IMR-90 (cell line): ENCODE measurements at regions not wholly inside any gene's neighbourhood (a gene's known extent, or its start where the extent isn't known, plus 50 kb on each side); places are given as distances from the start of the nearest gene placed in this dataset.

Experiments used
- ATAC-seq: fragments of 200-7000 bp; cut with Tn5 transposase; 2 replicates; pipeline ENCODE4 v1.9.1; 2020; ENCODE audit warnings: low read depth, mild to moderate bottlenecking, moderate library complexity
- BruUV-seq: library from RNA; stranded (reverse); fragments of 400-500 nt; replicated peaks from 2 replicates; lab custom pipeline; 2021; lab: Mats Ljungman, UMichigan
- CTCF ChIA-PET: fragments of 300-600 bp; formaldehyde crosslinking; extraction: SDS; loops from one replicate; lab custom pipeline; 2021; ENCODE audit warnings: antibody characterized with exemption; lab: Yijun Ruan, JAX
- POLR2A ChIA-PET: fragments of 300-600 bp; sonication (Branson Sonifier 250); formaldehyde crosslinking; loops from one replicate; lab custom pipeline; 2022; ENCODE audit warnings: antibody characterized with exemption; ENCODE audit not compliant: unreplicated experiment; lab: Charles Lee
- DNase-seq: peaks from one replicate; pipeline ENCODE4 v3.0.0; 2013
- H2AFZ ChIP-seq: replicated peaks from 2 replicates; pipeline ENCODE3; 2013; ENCODE audit warnings: low read length, mild to moderate bottlenecking; ENCODE audit not compliant: poor library complexity
- H2AK5ac ChIP-seq: 2 replicates; pipeline ENCODE4 v1.6.1; 2013; ENCODE audit warnings: low read depth, low read length, inconsistent platforms
- H2AK9ac ChIP-seq: replicated peaks from 2 replicates; pipeline ENCODE3; 2013; ENCODE audit warnings: mild to moderate bottlenecking, low read depth, low read length, moderate library complexity; ENCODE audit not compliant: poor library complexity
- H2BK120ac ChIP-seq: 2 replicates; pipeline ENCODE4 v1.6.1; 2013; ENCODE audit warnings: low read depth, low read length, inconsistent platforms
- H2BK15ac ChIP-seq: 3 replicates; pipeline ENCODE4 v1.6.1; 2013; ENCODE audit warnings: low read depth, low read length, inconsistent platforms
- H2BK20ac ChIP-seq: 2 replicates; pipeline ENCODE4 v1.6.1; 2013; ENCODE audit warnings: low read depth, mild to moderate bottlenecking, inconsistent platforms, low read length, moderate library complexity
- H2BK5ac ChIP-seq: 2 replicates; pipeline ENCODE4 v1.6.1; 2013; ENCODE audit warnings: mild to moderate bottlenecking, low read depth, low read length, inconsistent platforms; ENCODE audit not compliant: poor library complexity, severe bottlenecking
- H3K14ac ChIP-seq: replicated peaks from 2 replicates; pipeline ENCODE4 v1.6.1; 2013; ENCODE audit warnings: low read depth, low read length, inconsistent platforms
- H3K18ac ChIP-seq: 2 replicates; pipeline ENCODE4 v1.6.1; 2013; ENCODE audit warnings: low read depth, low read length, control low read depth
- H3K23ac ChIP-seq: 2 replicates; pipeline ENCODE4 v1.6.1; 2013; ENCODE audit warnings: low read depth, low read length, inconsistent platforms
- H3K27ac ChIP-seq: 2 replicates; pipeline ENCODE4 v1.5.1; 2013; ENCODE audit warnings: mild to moderate bottlenecking, control low read depth, low read length; ENCODE audit not compliant: insufficient read depth
- H3K27me3 ChIP-seq: 2 replicates; pipeline ENCODE4 v1.6.1; 2013; ENCODE audit warnings: low read length; ENCODE audit not compliant: control insufficient read depth, insufficient read depth
- H3K36me3 ChIP-seq: 2 replicates; pipeline ENCODE4 v1.6.1; 2013; ENCODE audit warnings: low read length, mixed read lengths; ENCODE audit not compliant: control insufficient read depth, insufficient read depth
- H3K4ac ChIP-seq: 2 replicates; pipeline ENCODE4 v1.6.1; 2013; ENCODE audit warnings: low read depth, low read length, inconsistent platforms
- H3K4me1 ChIP-seq: 2 replicates; pipeline ENCODE4 v1.6.1; 2013; ENCODE audit warnings: low read length, mixed read lengths; ENCODE audit not compliant: control insufficient read depth, insufficient read depth
- H3K4me2 ChIP-seq: 2 replicates; pipeline ENCODE4 v1.6.1; 2013; ENCODE audit warnings: low read depth, mild to moderate bottlenecking, control low read depth, low read length, moderate library complexity
- H3K4me3 ChIP-seq: 2 replicates; pipeline ENCODE4 v1.5.1; 2013; ENCODE audit warnings: low read depth, mild to moderate bottlenecking, control low read depth, low read length, moderate library complexity; ENCODE audit not compliant: insufficient read depth
- H3K56ac ChIP-seq: 2 replicates; pipeline ENCODE4 v1.6.1; 2013; ENCODE audit warnings: low read length, inconsistent platforms; ENCODE audit not compliant: insufficient read depth; ENCODE audit errors: extremely low read depth
- H3K79me1 ChIP-seq, 2 experiments: 2 replicates each; pipeline ENCODE4 v1.6.1; 2013; ENCODE audit warnings: low read length in 2 of 2, inconsistent platforms in 1 of 2, low read depth in 1 of 2
- H3K9ac ChIP-seq: 2 replicates; pipeline ENCODE4 v1.6.1; 2013; ENCODE audit warnings: low read depth, low read length, control low read depth
- H3K9me1 ChIP-seq: 2 replicates; pipeline ENCODE4 v1.6.1; 2013; ENCODE audit warnings: low read length, inconsistent platforms; ENCODE audit not compliant: insufficient read depth
- H3K9me3 ChIP-seq: 2 replicates; pipeline ENCODE4 v1.6.1; 2013; ENCODE audit warnings: low read length; ENCODE audit not compliant: control insufficient read depth, insufficient read depth
- H4K20me1 ChIP-seq: 2 replicates; pipeline ENCODE4 v1.6.1; 2013; ENCODE audit warnings: low read length, inconsistent platforms; ENCODE audit not compliant: insufficient read depth
- H4K5ac ChIP-seq: 2 replicates; pipeline ENCODE4 v1.6.1; 2013; ENCODE audit warnings: mild to moderate bottlenecking, low read depth, low read length, control low read depth
- H4K8ac ChIP-seq, 2 experiments: 2 replicates each; pipeline ENCODE4 v1.6.1; 2013; ENCODE audit warnings: low read depth in 2 of 2, low read length in 2 of 2, control low read depth in 1 of 2, inconsistent platforms in 1 of 2
- H4K91ac ChIP-seq: 2 replicates; pipeline ENCODE4 v1.6.1; 2013; ENCODE audit warnings: low read depth, low read length, inconsistent platforms; ENCODE audit not compliant: insufficient read depth
- BHLHE40 ChIP-seq: fragments of 150-350 bp; IDR thresholded peaks from 2 replicates; pipeline ENCODE4 v1.6.1; 2016; ENCODE audit warnings: mild to moderate bottlenecking, low read depth, low read length
- MAFK ChIP-seq: IDR thresholded peaks from 2 replicates; pipeline ENCODE4 v1.6.1; 2012; ENCODE audit warnings: low read depth, low read length, improper control_type of control experiment
- MXI1 ChIP-seq: IDR thresholded peaks from 2 replicates; pipeline ENCODE4 v1.6.1; 2012; ENCODE audit warnings: low read depth, mild to moderate bottlenecking, low read length, moderate library complexity, borderline replicate concordance
- NFE2L2 ChIP-seq: fragments of 150-350 bp; IDR thresholded peaks from 2 replicates; pipeline ENCODE4 v1.6.1; 2016; ENCODE audit warnings: low read depth, mild to moderate bottlenecking, low read length
- POLR2A ChIP-seq: IDR thresholded peaks from 2 replicates; pipeline ENCODE4 v1.6.1; 2012; ENCODE audit warnings: mild to moderate bottlenecking, low read depth, low read length
- RAD21 ChIP-seq: IDR thresholded peaks from 2 replicates; pipeline ENCODE4 v1.6.1; 2012; ENCODE audit warnings: low read length, improper control_type of control experiment
- RCOR1 ChIP-seq: IDR thresholded peaks from 2 replicates; pipeline ENCODE4 v1.6.1; 2012; ENCODE audit warnings: mild to moderate bottlenecking, low read length, improper control_type of control experiment; ENCODE audit not compliant: insufficient replicate concordance
- RFX5 ChIP-seq: IDR thresholded peaks from 2 replicates; pipeline ENCODE4 v1.8.0; 2012; ENCODE audit warnings: low read depth, mild to moderate bottlenecking, low read length, moderate library complexity
- SMC3 ChIP-seq: fragments of 150-350 bp; IDR thresholded peaks from 2 replicates; pipeline ENCODE4 v1.6.1; 2016; ENCODE audit warnings: low read depth, mild to moderate bottlenecking, antibody characterized with exemption, low read length, moderate library complexity
- WGBS, 2 experiments: methylation state at CpG; one replicate each; pipeline versions ENCODE4 v1.1.5 to v1.1.7; 2013; ENCODE audit warnings: missing lambda C conversion rate in 2 of 2; ENCODE audit not compliant: insufficient read length in 1 of 2; ENCODE audit errors: extremely low coverage in 2 of 2; 5-methylcytosine and 5-hydroxymethylcytosine counted together
- dilution Hi-C: fragments of 300-500 bp; cut with HindIII; formaldehyde crosslinking; loops from one replicate; pipeline ENCODE4 v1.14.3; 2018; ENCODE audit warnings: low sequenced_read_pairs; ENCODE audit not compliant: unreplicated experiment
- in situ Hi-C: fragments of 300-500 bp; cut with MboI; formaldehyde crosslinking; loops from 3 replicates; pipeline ENCODE4 v1.14.3; 2019; ENCODE audit warnings: low sequenced_read_pairs, inconsistent platforms, mixed read lengths
- intact Hi-C: fragments of 100-400 bp; cut with micrococcal nuclease; formaldehyde crosslinking; loops from 2 replicates; pipeline ENCODE4 v1.10.0; 2022
- TF ChIP-seq, protein P1 (sequence below): fragments of 150-350 bp; IDR thresholded peaks from 2 replicates; pipeline ENCODE4 v1.6.1; 2017; ENCODE audit warnings: mild to moderate bottlenecking, antibody characterized with exemption, low read length, low read depth

- Histone ChIP-seq H3K4me1 (no peaks in the 10 kb centered on the region), H2BK20ac (no peak overlapping the region), H3K9me3 (no peaks in the 10 kb centered on the region), H2AK5ac (no peak overlapping the region), H2AFZ (no peak overlapping the region), H3K9ac (no peak overlapping the region), H3K27ac (no peak overlapping the region), H4K5ac (no peak overlapping the region), H3K9me1 (no peaks in the 10 kb centered on the region), H3K56ac (no peak overlapping the region), H3K4ac (no peak overlapping the region), H2BK15ac (no peak overlapping the region), H2BK5ac (no peak overlapping the region), H4K20me1 (no peaks in the 10 kb centered on the region), H2BK120ac (no peak overlapping the region), H3K23ac (no peak overlapping the region), H4K91ac (no peak overlapping the region), H3K14ac (no peak overlapping the region), H4K8ac (no peak overlapping the region), H3K79me1 (no peaks in the 10 kb centered on the region), H3K36me3 (no peaks in the 10 kb centered on the region), H3K27me3 (no peaks in the 10 kb centered on the region), H2AK9ac (no peak overlapping the region), H3K4me3 (no peak overlapping the region), H3K4me2 (no peak overlapping the region), H3K18ac (no peak overlapping the region)
- no TSS peak for BruUV-seq
- in situ Hi-C loops: no loop called here
- dilution Hi-C loops: no loop called here
- no CpG with 5 or more reads among the region's 7 CpGs for WGBS, 2 experiments
- intact Hi-C loops: no loop called here
- DNase-seq: no peak
- CTCF ChIA-PET: no interaction called here
- no peak for ATAC-seq
- no peak for TF ChIP-seq MAFK
- TF ChIP-seq RAD21: no peak
- TF ChIP-seq NFE2L2: no peak
- no peak for TF ChIP-seq RFX5
- no peak for TF ChIP-seq BHLHE40
- TF ChIP-seq SMC3: no peak
- no peak for TF ChIP-seq RCOR1
- TF ChIP-seq, protein P1, sequence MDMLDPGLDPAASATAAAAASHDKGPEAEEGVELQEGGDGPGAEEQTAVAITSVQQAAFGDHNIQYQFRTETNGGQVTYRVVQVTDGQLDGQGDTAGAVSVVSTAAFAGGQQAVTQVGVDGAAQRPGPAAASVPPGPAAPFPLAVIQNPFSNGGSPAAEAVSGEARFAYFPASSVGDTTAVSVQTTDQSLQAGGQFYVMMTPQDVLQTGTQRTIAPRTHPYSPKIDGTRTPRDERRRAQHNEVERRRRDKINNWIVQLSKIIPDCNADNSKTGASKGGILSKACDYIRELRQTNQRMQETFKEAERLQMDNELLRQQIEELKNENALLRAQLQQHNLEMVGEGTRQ: no peak
- TF ChIP-seq MXI1: no peak
- no peak for TF ChIP-seq POLR2A
- POLR2A ChIA-PET: no interaction called here
Observed at GRCh38 chr9:90121762-90122161, 517.0 kb downstream of the GADD45G start.
